ENCODE measurements at regions not wholly inside any gene's neighbourhood (a gene's known extent, or its start where the extent isn't known, plus 50 kb on each side); places are given as distances from the start of the nearest gene placed in this dataset.
"Not testable (repeated sequence)": the region's sequence is repeated elsewhere in the genome, so short reads cannot be mapped to it uniquely, and the experiment has no call there.

- no peak for FAIRE-seq
Observed at GRCh38 chr2:236632295-236633218, 62.9 kb downstream of the ACKR3 start.

- FAIRE-seq = no peak
Observed at GRCh38 chr2:236633219-236633570, 63.6 kb downstream of the ACKR3 start.

- FAIRE-seq = no peak
Observed at GRCh38 chr2:236633775-236634560, 64.3 kb downstream of the ACKR3 start.

GRCh38 chr2:236636261-236636660 is 66.6 kb downstream of the ACKR3 start:
- FAIRE-seq = no peak

GRCh38 chr2:236636714-236637470 is 67.3 kb downstream of the ACKR3 start:
- FAIRE-seq = no peak

- no peak for FAIRE-seq
Observed at GRCh38 chr2:236637686-236638569, 68.3 kb downstream of the ACKR3 start.

GRCh38 chr2:236638707-236639106 is 69.1 kb downstream of the ACKR3 start:
- no peak for FAIRE-seq

- FAIRE-seq = no peak
Observed at GRCh38 chr2:236639461-236640235, 70.0 kb downstream of the ACKR3 start.

- no peak for FAIRE-seq
Observed at GRCh38 chr2:236641051-236641726, 71.6 kb downstream of the ACKR3 start.

- no peak for FAIRE-seq
Observed at GRCh38 chr2:236642125-236642524, 72.5 kb downstream of the ACKR3 start.

GRCh38 chr2:236642584-236643291 is 73.1 kb downstream of the ACKR3 start:
- no peak for FAIRE-seq

- FAIRE-seq = no peak
Observed at GRCh38 chr2:236643480-236643879, 73.9 kb downstream of the ACKR3 start.

- FAIRE-seq = no peak
Observed at GRCh38 chr2:236644067-236644466, 74.4 kb downstream of the ACKR3 start.

GRCh38 chr2:236644502-236644911 is 74.9 kb downstream of the ACKR3 start:
- no peak for FAIRE-seq

- not testable (repeated sequence) for FAIRE-seq
Observed at GRCh38 chr2:236645141-236645540, 75.5 kb downstream of the ACKR3 start.

GRCh38 chr2:236646441-236646840 is 76.8 kb downstream of the ACKR3 start:
- FAIRE-seq = no peak

- FAIRE-seq = no peak
Observed at GRCh38 chr2:236646871-236647270, 77.2 kb downstream of the ACKR3 start.

GRCh38 chr2:236647621-236648020 is 78.0 kb downstream of the ACKR3 start:
- FAIRE-seq = no peak

GRCh38 chr2:236653863-236654262 is 84.2 kb downstream of the ACKR3 start:
- no peak for FAIRE-seq

GRCh38 chr2:236654496-236654895 is 84.9 kb downstream of the ACKR3 start:
- FAIRE-seq = no peak

Measured in endometrium (tissue), 2 donors.